Left lung (tissue), 4 donors: ENCODE measurements at regions not wholly inside any gene's neighbourhood (a gene's known extent, or its start where the extent isn't known, plus 50 kb on each side); places are given as distances from the start of the nearest gene placed in this dataset.
"Not testable (repeated sequence)": the region's sequence is repeated elsewhere in the genome, so short reads cannot be mapped to it uniquely, and the experiment has no call there.

Source experiments
- ATAC-seq: fragments of 200-7000 bp; cut with Tn5 transposase; one replicate; pipeline ENCODE4 v1.9.1; 2020; ENCODE audit warnings: moderate library complexity
- DNase-seq, 4 donors: peaks; one replicate each; pipeline ENCODE4 v3.0.0-alpha.2; 2013 to 2020
- H3K27ac ChIP-seq, 2 donors: fragments of 200-600 bp; sonication (generic) in 1 of 2; one replicate each; pipeline versions ENCODE4 v1.5.0 to v1.8.0; 2020 to 2021
- H3K27me3 ChIP-seq, 2 donors: fragments of 200-600 bp; sonication (generic) in 1 of 2; one replicate each; pipeline versions ENCODE4 v1.5.0 to v1.8.0; 2020 to 2021
- H3K36me3 ChIP-seq, 2 donors: fragments of 200-600 bp; sonication (generic) in 1 of 2; one replicate each; pipeline versions ENCODE4 v1.5.0 to v1.8.0; 2020 to 2021
- H3K4me1 ChIP-seq, 2 donors: fragments of 200-600 bp; one replicate each; pipeline ENCODE4 v1.8.0; 2021
- H3K4me3 ChIP-seq, 2 donors: fragments of 200-600 bp; sonication (generic) in 1 of 2; one replicate each; pipeline versions ENCODE4 v1.5.0 to v1.8.0; 2020 to 2021; ENCODE audit warnings: mild to moderate bottlenecking in 1 of 2
- H3K9me3 ChIP-seq, 2 donors: fragments of 200-600 bp; sonication (generic) in 1 of 2; one replicate each; pipeline versions ENCODE4 v1.5.0 to v1.8.0; 2020 to 2021
- CTCF ChIP-seq, 2 donors: fragments of 200-600 bp; sonication (generic) in 1 of 2; IDR thresholded peaks; one replicate each; pipeline versions ENCODE4 v1.5.0 to v1.8.0; 2021; ENCODE audit warnings: antibody characterized with exemption in 2 of 2
- intact Hi-C, 2 donors: fragments of 100-400 bp; cut with DNase I; formaldehyde crosslinking; loops; one replicate each; pipeline versions ENCODE4 v1.11.2 to v1.14.2; 2022
- donor health status: DM: no; HTN: yes; CAD: no.
- donor health status: DM: no; HTN: no; CAD: no.

GRCh38 chr15:32249207-32249606 is 153.9 kb downstream of the GOLGA8K start:
- H3K4me1 ChIP-seq, H3K27me3 ChIP-seq, H3K27ac ChIP-seq, H3K4me3 ChIP-seq, H3K9me3 ChIP-seq, ATAC-seq, intact Hi-C loops, H3K36me3 ChIP-seq: not testable (repeated sequence)
- peak in 1 of 4 donors; percentile 24 for DNase-seq

GRCh38 chr15:32243727-32244126 is 159.4 kb downstream of the GOLGA8K start:
- H3K4me1 ChIP-seq, H3K9me3 ChIP-seq, H3K4me3 ChIP-seq, H3K27me3 ChIP-seq, DNase-seq, intact Hi-C loops, H3K36me3 ChIP-seq, ATAC-seq, H3K27ac ChIP-seq: not testable (repeated sequence)

- peak in 1 of 4 donors; percentile 30 for DNase-seq
- H3K4me3 ChIP-seq, intact Hi-C loops, H3K4me1 ChIP-seq, H3K9me3 ChIP-seq, H3K27ac ChIP-seq, H3K36me3 ChIP-seq, ATAC-seq, H3K27me3 ChIP-seq: not testable (repeated sequence)
Measured at GRCh38 chr15:32242780-32243528, 160.1 kb downstream of the GOLGA8K start.

- H3K36me3 ChIP-seq, ATAC-seq, DNase-seq, H3K27me3 ChIP-seq, H3K27ac ChIP-seq, H3K9me3 ChIP-seq, H3K4me3 ChIP-seq, H3K4me1 ChIP-seq, intact Hi-C loops: not testable (repeated sequence)
Measured at GRCh38 chr15:32227410-32228114, 175.5 kb downstream of the GOLGA8K start.

GRCh38 chr15:32222716-32223115 is 180.4 kb downstream of the GOLGA8K start:
- TF ChIP-seq CTCF (IDR thresholded peaks at IDR 0.05), result no peak
- no peak for ATAC-seq
- intact Hi-C loops, result no loop called here
- Histone ChIP-seq H3K4me3 (no peak overlapping the region), H3K27me3 (no peaks in the 10 kb centered on the region), H3K36me3 (no peaks in the 10 kb centered on the region), H3K4me1 (no peaks in the 10 kb centered on the region), H3K9me3 (peaks cover 0 to 22% of the 10 kb centered on the region in 2 donors), H3K27ac (no peak overlapping the region)
- DNase-seq, result no peak
